Stimulated activated CD8-positive, alpha-beta memory T cell treated with anti-CD3 and anti-CD28 coated beads, Interleukin-7, amount 100 ng/mL, for 1 hour (primary cell): ENCODE measurements at regions not wholly inside any gene's neighbourhood (a gene's known extent, or its start where the extent isn't known, plus 50 kb on each side); places are given as distances from the start of the nearest gene placed in this dataset.
"Not testable (repeated sequence)": the region's sequence is repeated elsewhere in the genome, so short reads cannot be mapped to it uniquely, and the experiment has no call there.

Experiments
- DNase-seq, 2 donors: peaks; one replicate each; pipeline ENCODE4 v3.0.0-alpha.2; 2020; ENCODE audit warnings: low read depth in 2 of 2

GRCh38 chr10:11667756-11668155, 56.3 kb upstream of the USP6NL start:
- DNase-seq, result no peak

- no peak for DNase-seq
Observed at GRCh38 chr10:11663763-11664555, 52.5 kb upstream of the USP6NL start.

- not testable (repeated sequence) for DNase-seq
Observed at GRCh38 chr10:11663126-11663515, 51.7 kb upstream of the USP6NL start.

DNA sequence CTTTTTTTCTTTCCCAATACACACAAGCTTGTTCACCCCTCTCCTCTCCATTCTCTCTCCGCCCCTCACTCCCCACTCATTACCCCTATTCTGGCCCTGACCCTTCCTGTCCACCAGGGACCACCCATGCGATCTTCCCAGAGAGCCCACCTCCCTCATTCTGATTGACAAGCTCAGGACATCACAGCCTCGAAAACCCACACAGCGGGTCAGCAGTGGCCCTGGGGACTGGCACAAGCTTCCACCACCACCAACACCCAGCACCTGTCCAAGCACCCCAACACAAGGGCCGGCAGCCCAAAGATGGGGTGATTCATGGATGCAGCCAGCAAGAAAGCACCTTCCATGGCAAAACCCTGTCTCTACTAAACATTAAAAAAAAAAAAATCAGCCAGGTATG, 50.0 kb upstream of the USP6NL start:
- no peak for DNase-seq
